Glutamatergic neuron (in vitro differentiated cells): ENCODE measurements at regions not wholly inside any gene's neighbourhood (a gene's known extent, or its start where the extent isn't known, plus 50 kb on each side); places are given as distances from the start of the nearest gene placed in this dataset.

Source experiments
- DNase-seq: peaks from one replicate; pipeline ENCODE4 v3.0.0; 2022
- H3K27ac Mint-ChIP-seq: one replicate; pipeline ENCODE4 v1.8.0; 2020; ENCODE audit warnings: mild to moderate bottlenecking, mixed read lengths, inconsistent platforms; ENCODE audit not compliant: unreplicated experiment
- H3K27me3 Mint-ChIP-seq: one replicate; pipeline ENCODE4 v1.8.0; 2020; ENCODE audit warnings: mild to moderate bottlenecking, moderate library complexity, mixed read lengths, inconsistent platforms; ENCODE audit not compliant: unreplicated experiment
- H3K36me3 Mint-ChIP-seq: one replicate; pipeline ENCODE4 v1.8.0; 2020; ENCODE audit warnings: mild to moderate bottlenecking, mixed read lengths, inconsistent platforms; ENCODE audit not compliant: unreplicated experiment
- H3K4me1 Mint-ChIP-seq: one replicate; pipeline ENCODE4 v1.8.0; 2020; ENCODE audit warnings: mild to moderate bottlenecking, low read depth, mixed read lengths, inconsistent platforms; ENCODE audit not compliant: unreplicated experiment
- H3K4me3 Mint-ChIP-seq: one replicate; pipeline ENCODE4 v1.8.0; 2020; ENCODE audit warnings: mild to moderate bottlenecking, mixed read lengths, inconsistent platforms; ENCODE audit not compliant: unreplicated experiment
- H3K9me3 Mint-ChIP-seq: one replicate; pipeline ENCODE4 v1.8.0; 2020; ENCODE audit warnings: mild to moderate bottlenecking, moderate library complexity, mixed read lengths, inconsistent platforms; ENCODE audit not compliant: unreplicated experiment
- CTCF ChIP-seq: fragments of 200-600 bp; sonication (generic); IDR thresholded peaks from one replicate; pipeline ENCODE4 v1.5.0; 2021; ENCODE audit not compliant: partially characterized antibody, unreplicated experiment

DNA sequence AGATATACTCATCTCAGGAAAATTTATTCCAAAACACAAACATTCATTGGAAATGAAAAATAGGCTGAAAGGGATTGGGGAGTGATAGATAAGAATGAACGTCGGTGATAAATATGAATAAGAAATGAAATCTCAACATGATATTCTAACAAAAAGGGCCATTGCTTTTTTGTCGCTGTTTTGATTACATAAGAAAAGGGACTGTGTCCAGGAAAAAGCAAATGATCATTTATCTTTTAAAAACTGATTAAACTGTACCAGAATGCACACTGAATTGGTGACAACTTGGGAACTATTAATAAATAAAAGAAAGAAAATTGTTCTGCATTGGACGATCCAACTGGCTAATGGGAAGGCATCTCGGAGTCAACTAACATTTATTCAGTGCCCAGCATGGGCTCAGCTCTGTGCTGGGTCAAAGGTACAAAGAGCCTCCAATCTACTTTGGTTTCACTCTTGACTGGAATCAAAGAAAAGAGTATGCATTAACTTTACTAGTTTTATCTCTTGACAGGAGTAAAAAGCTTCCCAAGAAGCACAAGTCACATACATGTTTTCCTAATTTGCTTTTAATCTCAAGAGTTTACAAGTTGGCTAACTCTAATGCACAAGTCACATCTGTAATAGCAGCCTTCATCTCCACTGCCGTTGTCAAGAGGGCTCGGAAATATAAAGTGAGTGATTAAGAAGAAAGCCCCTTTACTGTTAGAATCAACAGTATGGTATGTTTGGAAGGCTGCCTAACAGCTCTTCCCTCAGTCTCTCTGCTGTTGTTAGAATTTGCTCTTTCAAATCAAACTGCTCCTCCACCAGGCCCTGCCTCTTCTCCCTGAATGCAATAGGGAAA lies 280.0 kb downstream of the IGSF11 start:
- H3K9me3 Mint-ChIP-seq = peaks cover 2% of the 10 kb centered on the region
- no peak for DNase-seq
- no peak for TF ChIP-seq CTCF
- no peak overlapping the region for H3K27ac Mint-ChIP-seq
- no peaks in the 10 kb centered on the region for H3K27me3 Mint-ChIP-seq
- no peaks in the 10 kb centered on the region for H3K4me1 Mint-ChIP-seq
- no peaks in the 10 kb centered on the region for H3K36me3 Mint-ChIP-seq
- H3K4me3 Mint-ChIP-seq = no peak overlapping the region

- no peak for DNase-seq
- Mint-ChIP-seq H3K27me3 (no peaks in the 10 kb centered on the region), H3K27ac (no peak overlapping the region), H3K9me3 (peaks cover 2% of the 10 kb centered on the region), H3K4me3 (no peak overlapping the region), H3K4me1 (no peaks in the 10 kb centered on the region), H3K36me3 (no peaks in the 10 kb centered on the region)
- TF ChIP-seq CTCF = no peak
Observed at GRCh38 chr3:118755253-118755801, 279.3 kb downstream of the IGSF11 start.

DNA sequence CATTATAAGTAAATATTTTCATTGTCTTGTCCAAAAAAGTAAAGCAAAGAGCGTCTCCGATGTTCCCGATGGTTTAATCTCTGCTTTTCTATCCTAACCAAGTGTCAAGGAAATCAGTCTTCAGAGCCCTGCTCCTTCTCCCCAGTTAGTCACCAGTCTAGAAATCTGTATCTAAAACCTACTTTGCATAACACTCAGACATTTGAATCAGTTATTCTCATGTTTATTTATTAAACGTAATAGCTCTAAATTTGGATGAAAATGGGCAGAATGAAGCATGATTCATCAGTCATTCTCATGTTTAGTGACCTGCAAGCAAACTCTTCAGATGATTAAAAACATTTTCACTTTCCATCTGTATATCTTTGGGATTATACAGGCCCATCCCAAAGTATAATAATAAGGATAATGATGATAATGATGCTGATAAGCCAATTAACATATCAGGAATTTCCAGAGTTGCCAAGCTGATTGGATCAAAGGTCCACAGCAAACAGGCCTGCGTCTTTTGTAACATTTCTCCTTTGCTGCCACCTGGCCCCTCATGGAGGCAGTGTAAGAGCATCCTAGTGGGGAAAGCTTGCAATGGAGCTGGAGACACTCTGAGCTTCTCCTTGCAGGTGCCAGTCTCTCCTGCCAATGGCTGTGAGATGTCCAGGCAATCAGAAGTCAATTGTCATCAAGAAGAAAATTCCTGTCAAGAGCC lies 273.9 kb downstream of the IGSF11 start:
- Mint-ChIP-seq H3K4me3 (no peak overlapping the region), H3K36me3 (no peaks in the 10 kb centered on the region), H3K9me3 (peaks cover 1% of the 10 kb centered on the region), H3K4me1 (peaks cover 8% of the 10 kb centered on the region), H3K27ac (no peak overlapping the region), H3K27me3 (peaks cover 2% of the 10 kb centered on the region)
- TF ChIP-seq CTCF = no peak
- DNase-seq = no peak

DNA sequence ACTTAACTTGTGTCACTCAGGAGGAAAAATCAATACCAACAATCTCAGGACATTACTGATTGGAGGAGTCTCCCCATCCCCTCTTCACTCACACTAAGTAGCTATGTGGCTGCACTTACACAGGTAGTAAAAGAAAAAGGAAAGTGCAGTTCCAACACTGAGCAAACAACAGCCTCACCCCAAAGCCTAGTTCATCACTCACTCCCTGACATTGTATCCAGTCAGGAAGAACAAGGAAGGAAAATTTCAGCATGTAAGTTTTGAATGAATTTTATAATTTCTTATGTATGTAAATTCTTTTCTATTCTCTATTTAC lies 273.4 kb downstream of the IGSF11 start:
- Mint-ChIP-seq H3K27me3 (peaks cover 2% of the 10 kb centered on the region), H3K4me1 (peaks cover 8% of the 10 kb centered on the region), H3K9me3 (peaks cover 1% of the 10 kb centered on the region), H3K27ac (no peak overlapping the region), H3K36me3 (no peaks in the 10 kb centered on the region), H3K4me3 (no peak overlapping the region)
- TF ChIP-seq CTCF = no peak
- DNase-seq = no peak
